Mesendoderm (in vitro differentiated cells): ENCODE measurements at regions not wholly inside any gene's neighbourhood (a gene's known extent, or its start where the extent isn't known, plus 50 kb on each side); places are given as distances from the start of the nearest gene placed in this dataset.
"Not testable (repeated sequence)": the region's sequence is repeated elsewhere in the genome, so short reads cannot be mapped to it uniquely, and the experiment has no call there.

Source experiments
- DNase-seq: peaks from one replicate; pipeline ENCODE4 v3.0.0; 2013
- H2AK5ac ChIP-seq: 2 replicates; pipeline ENCODE4 v1.6.1; 2013; ENCODE audit warnings: low read length, inconsistent platforms
- H2BK120ac ChIP-seq: 2 replicates; pipeline ENCODE4 v1.6.1; 2013; ENCODE audit warnings: low read depth, mild to moderate bottlenecking, low read length, moderate library complexity, mixed read lengths
- H2BK15ac ChIP-seq: replicated peaks from 2 replicates; pipeline ENCODE4 v1.6.1; 2013; ENCODE audit warnings: low read depth, mild to moderate bottlenecking, moderate library complexity
- H2BK5ac ChIP-seq: 2 replicates; pipeline ENCODE4 v1.6.1; 2013; ENCODE audit warnings: low read length, inconsistent platforms
- H3K18ac ChIP-seq: 2 replicates; pipeline ENCODE4 v1.6.1; 2013; ENCODE audit warnings: mild to moderate bottlenecking, low read length, mixed read lengths
- H3K23ac ChIP-seq: one replicate; pipeline ENCODE4 v1.6.1; 2013; ENCODE audit warnings: low read length
- H3K27ac ChIP-seq: 2 replicates; pipeline ENCODE4 v1.5.1; 2013; ENCODE audit warnings: low read depth, mild to moderate bottlenecking, inconsistent platforms, low read length, moderate library complexity
- H3K27me3 ChIP-seq: 2 replicates; pipeline ENCODE4 v1.6.1; 2013; ENCODE audit warnings: low read length, control low read depth, mild to moderate bottlenecking, inconsistent platforms; ENCODE audit not compliant: insufficient read depth, poor library complexity
- H3K36me3 ChIP-seq: 2 replicates; pipeline ENCODE4 v1.6.1; 2013; ENCODE audit warnings: low read length, inconsistent platforms; ENCODE audit not compliant: control insufficient read depth, insufficient read depth
- H3K4ac ChIP-seq: one replicate; pipeline ENCODE4 v1.6.1; 2013; ENCODE audit warnings: low read depth, mild to moderate bottlenecking, low read length, moderate library complexity
- H3K4me1 ChIP-seq: 2 replicates; pipeline ENCODE4 v1.6.1; 2013; ENCODE audit warnings: low read depth, low read length, inconsistent platforms; ENCODE audit not compliant: control insufficient read depth
- H3K4me2 ChIP-seq: 2 replicates; pipeline ENCODE4 v1.6.1; 2013; ENCODE audit warnings: low read length
- H3K4me3 ChIP-seq: 2 replicates; pipeline ENCODE4 v1.5.1; 2013; ENCODE audit warnings: mild to moderate bottlenecking, low read length
- H3K56ac ChIP-seq: one replicate; pipeline ENCODE4 v1.6.1; 2013; ENCODE audit warnings: low read length
- H3K79me1 ChIP-seq: 2 replicates; pipeline ENCODE4 v1.6.1; 2013; ENCODE audit warnings: low read length, inconsistent platforms
- H3K79me2 ChIP-seq: 2 replicates; pipeline ENCODE4 v1.6.1; 2013; ENCODE audit warnings: mild to moderate bottlenecking, low read length; ENCODE audit not compliant: control insufficient read depth, insufficient read depth
- H3K9ac ChIP-seq: 2 replicates; pipeline ENCODE4 v1.6.1; 2013; ENCODE audit warnings: low read length, inconsistent platforms
- H4K5ac ChIP-seq: one replicate; pipeline ENCODE4 v1.6.1; 2013; ENCODE audit warnings: low read length
- H4K8ac ChIP-seq: one replicate; pipeline ENCODE4 v1.6.1; 2013; ENCODE audit warnings: low read depth, mild to moderate bottlenecking, control low read depth, low read length, moderate library complexity
- WGBS: extraction: QIAGEN DNeasy Blood & Tissue Kit; methylation state at CpG from one replicate; pipeline ENCODE4 v1.1.7; 2013; ENCODE audit warnings: low lambda C conversion rate, missing lambda C conversion rate; ENCODE audit not compliant: insufficient coverage; ENCODE audit errors: extremely low coverage; 5-methylcytosine and 5-hydroxymethylcytosine counted together

GRCh38 chr5:9726931-9727330, 96.8 kb upstream of the TAS2R1 start:
- no peak for DNase-seq
- Histone ChIP-seq H4K8ac (no peak overlapping the region), H3K23ac (no peak overlapping the region), H3K4me1 (no peaks in the 10 kb centered on the region), H2AK5ac (no peak overlapping the region), H3K36me3 (no peaks in the 10 kb centered on the region), H3K27ac (no peak overlapping the region), H2BK15ac (no peak overlapping the region), H3K4me2 (no peak overlapping the region), H3K4me3 (no peak overlapping the region), H3K9ac (no peak overlapping the region), H2BK5ac (no peak overlapping the region), H3K56ac (no peak overlapping the region), H3K79me1 (no peaks in the 10 kb centered on the region), H4K5ac (no peak overlapping the region), H2BK120ac (no peak overlapping the region), H3K27me3 (no peaks in the 10 kb centered on the region), H3K79me2 (no peaks in the 10 kb centered on the region), H3K4ac (no peak overlapping the region), H3K18ac (no peak overlapping the region)
- WGBS: no CpG with 5 or more reads among the region's 2 CpGs

DNA sequence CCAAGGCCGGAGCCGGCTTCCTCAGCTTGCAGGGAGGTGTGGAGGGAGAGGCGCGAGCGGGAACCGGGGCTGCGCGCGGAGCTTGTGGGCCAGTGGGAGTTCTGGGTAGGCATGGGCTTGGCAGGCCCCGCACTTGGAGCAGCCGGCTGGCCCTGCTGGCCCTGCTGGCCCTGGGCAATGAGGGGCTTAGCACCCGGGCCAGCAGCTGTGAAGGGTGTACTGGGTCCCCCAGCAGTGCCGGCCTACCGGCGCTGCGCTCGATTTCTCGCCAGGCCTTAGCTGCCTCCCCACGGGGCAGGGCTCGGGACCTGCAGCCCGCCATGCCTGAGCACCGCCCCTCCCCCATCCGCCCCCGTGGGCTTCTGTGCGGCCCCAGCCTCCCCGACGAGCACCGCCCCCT, 95.1 kb upstream of the TAS2R1 start:
- H3K56ac ChIP-seq, H3K4me3 ChIP-seq, H2BK120ac ChIP-seq, H3K27me3 ChIP-seq, H2BK15ac ChIP-seq, H4K5ac ChIP-seq, H2BK5ac ChIP-seq, H3K36me3 ChIP-seq, H2AK5ac ChIP-seq, H3K27ac ChIP-seq, H3K4me2 ChIP-seq, H3K79me2 ChIP-seq, H4K8ac ChIP-seq, H3K79me1 ChIP-seq, H3K4me1 ChIP-seq, H3K23ac ChIP-seq, H3K18ac ChIP-seq, DNase-seq, H3K9ac ChIP-seq, H3K4ac ChIP-seq: not testable (repeated sequence)
- WGBS: no CpG with 5 or more reads among the region's 28 CpGs

DNA sequence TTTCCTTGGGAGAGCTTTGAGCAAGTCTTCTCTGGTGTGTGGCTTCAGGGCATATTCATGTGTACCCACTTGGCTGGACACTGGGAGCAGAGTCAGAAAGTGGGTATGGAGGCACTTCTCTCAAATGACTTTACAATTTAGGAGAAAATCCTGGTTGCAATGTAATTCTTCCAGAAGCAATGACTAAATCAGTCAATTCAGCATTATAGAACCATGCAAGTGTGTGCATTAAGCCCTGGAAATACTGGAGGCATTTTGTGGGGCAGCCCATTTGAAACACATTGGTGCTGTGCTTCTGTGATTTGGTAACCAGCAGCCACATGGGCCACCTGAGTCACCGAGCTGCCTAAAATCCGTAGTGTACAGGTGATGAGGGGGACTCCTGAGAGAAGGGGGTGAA, 94.6 kb upstream of the TAS2R1 start:
- H3K79me1 ChIP-seq: no peaks in the 10 kb centered on the region
- no peak overlapping the region for H2BK15ac ChIP-seq
- H2BK5ac ChIP-seq: no peak overlapping the region
- H3K4me3 ChIP-seq: no peak overlapping the region
- no peak overlapping the region for H4K5ac ChIP-seq
- no peak overlapping the region for H2AK5ac ChIP-seq
- no peak overlapping the region for H3K18ac ChIP-seq
- H3K56ac ChIP-seq: no peak overlapping the region
- H3K9ac ChIP-seq: no peak overlapping the region
- H3K27ac ChIP-seq: no peak overlapping the region
- H3K4ac ChIP-seq: no peak overlapping the region
- no CpG with 5 or more reads among the region's 2 CpGs for WGBS
- no peak overlapping the region for H4K8ac ChIP-seq
- H3K4me1 ChIP-seq: no peaks in the 10 kb centered on the region
- DNase-seq: no peak
- H2BK120ac ChIP-seq: no peak overlapping the region
- H3K27me3 ChIP-seq: no peaks in the 10 kb centered on the region
- no peak overlapping the region for H3K4me2 ChIP-seq
- H3K79me2 ChIP-seq: no peaks in the 10 kb centered on the region
- no peak overlapping the region for H3K23ac ChIP-seq
- H3K36me3 ChIP-seq: no peaks in the 10 kb centered on the region

GRCh38 chr5:9722601-9723180, 92.5 kb upstream of the TAS2R1 start:
- DNase-seq: no peak
- H3K27ac ChIP-seq: no peak overlapping the region
- no peaks in the 10 kb centered on the region for H3K36me3 ChIP-seq
- H3K9ac ChIP-seq: no peak overlapping the region
- H2BK5ac ChIP-seq: no peak overlapping the region
- H3K56ac ChIP-seq: no peak overlapping the region
- H3K4me3 ChIP-seq: no peak overlapping the region
- no peak overlapping the region for H2BK120ac ChIP-seq
- no peak overlapping the region for H2AK5ac ChIP-seq
- no peaks in the 10 kb centered on the region for H3K4me1 ChIP-seq
- H3K4ac ChIP-seq: no peak overlapping the region
- WGBS: no CpG with 5 or more reads among the region's 4 CpGs
- H2BK15ac ChIP-seq: no peak overlapping the region
- H3K79me2 ChIP-seq: no peaks in the 10 kb centered on the region
- H4K8ac ChIP-seq: no peak overlapping the region
- no peak overlapping the region for H3K4me2 ChIP-seq
- H3K18ac ChIP-seq: no peak overlapping the region
- H4K5ac ChIP-seq: no peak overlapping the region
- H3K27me3 ChIP-seq: no peaks in the 10 kb centered on the region
- no peak overlapping the region for H3K23ac ChIP-seq
- no peaks in the 10 kb centered on the region for H3K79me1 ChIP-seq

DNA sequence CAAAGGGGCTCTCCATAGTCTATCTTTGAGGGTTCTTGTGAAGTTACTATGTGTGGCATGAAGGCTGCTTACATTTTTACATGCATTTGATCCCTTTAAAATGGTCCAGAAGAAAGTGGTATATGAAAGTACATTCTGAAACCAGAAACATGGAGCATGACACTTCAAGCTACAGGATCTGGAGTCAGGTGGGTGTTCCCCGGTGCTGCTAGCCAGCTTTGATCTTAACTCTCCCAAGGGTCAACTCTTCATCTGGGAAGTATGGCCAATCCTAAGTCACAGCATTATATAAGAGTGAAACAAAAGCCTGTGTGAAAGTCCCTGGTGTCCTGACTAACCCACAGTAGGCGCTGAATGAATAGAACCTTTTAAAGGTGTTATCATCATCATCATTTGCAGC, 91.0 kb upstream of the TAS2R1 start:
- Histone ChIP-seq H3K18ac (no peak overlapping the region), H3K4me2 (no peak overlapping the region), H2BK120ac (no peak overlapping the region), H3K4me3 (no peak overlapping the region), H3K9ac (no peak overlapping the region), H3K23ac (no peak overlapping the region), H3K36me3 (no peaks in the 10 kb centered on the region), H3K79me1 (no peaks in the 10 kb centered on the region), H2BK15ac (no peak overlapping the region), H3K27me3 (no peaks in the 10 kb centered on the region), H2AK5ac (no peak overlapping the region), H3K4me1 (no peaks in the 10 kb centered on the region), H3K27ac (no peak overlapping the region), H4K5ac (no peak overlapping the region), H4K8ac (no peak overlapping the region), H2BK5ac (no peak overlapping the region), H3K79me2 (no peaks in the 10 kb centered on the region), H3K56ac (no peak overlapping the region), H3K4ac (no peak overlapping the region)
- no peak for DNase-seq
- no CpG with 5 or more reads among the region's 2 CpGs for WGBS

DNA sequence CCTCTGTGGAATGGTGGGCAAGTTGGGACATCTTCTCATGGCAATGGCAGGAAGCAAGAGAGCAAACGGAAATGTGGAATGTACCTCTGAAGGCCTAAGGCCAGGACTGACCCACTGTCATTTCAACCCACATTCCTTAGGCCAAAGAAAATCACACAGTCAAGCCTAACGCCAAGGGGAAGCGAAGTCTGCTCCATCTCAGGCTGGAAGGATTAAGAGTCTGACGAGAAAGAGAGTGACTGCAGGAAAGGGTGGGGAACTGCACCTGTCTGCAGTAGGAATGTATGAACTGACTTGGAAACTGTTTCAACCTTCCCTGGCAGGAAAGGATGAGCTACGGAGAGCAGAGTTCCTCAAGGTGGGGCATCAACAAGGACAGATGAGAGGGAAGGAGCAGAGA, 90.2 kb upstream of the TAS2R1 start:
- Histone ChIP-seq H3K4me1 (peaks cover 3% of the 10 kb centered on the region), H3K4ac (no peak overlapping the region), H3K27me3 (no peaks in the 10 kb centered on the region), H2BK5ac (no peak overlapping the region), H3K18ac (no peak overlapping the region), H3K4me3 (no peak overlapping the region), H2AK5ac (no peak overlapping the region), H3K56ac (no peak overlapping the region), H3K4me2 (no peak overlapping the region), H4K5ac (no peak overlapping the region), H2BK15ac (no peak overlapping the region), H3K27ac (no peak overlapping the region), H2BK120ac (no peak overlapping the region), H3K36me3 (no peaks in the 10 kb centered on the region), H4K8ac (no peak overlapping the region), H3K9ac (no peak overlapping the region), H3K79me1 (no peaks in the 10 kb centered on the region), H3K79me2 (no peaks in the 10 kb centered on the region), H3K23ac (no peak overlapping the region)
- no CpG with 5 or more reads among the region's 5 CpGs for WGBS
- peak; percentile 59 for DNase-seq
